ENCODE measurements at regions not wholly inside any gene's neighbourhood (a gene's known extent, or its start where the extent isn't known, plus 50 kb on each side); places are given as distances from the start of the nearest gene placed in this dataset.

- Histone ChIP-seq H3K27ac (replicated peaks) (no peak overlapping the region), H3K27me3 (ENCODE audit: insufficient read depth, poor library complexity, severe bottlenecking) (no peaks in the 10 kb centered on the region), H3K4me3 (replicated peaks; ENCODE audit: insufficient read depth, low read length) (no peak overlapping the region)
- TF ChIP-seq, protein P1, sequence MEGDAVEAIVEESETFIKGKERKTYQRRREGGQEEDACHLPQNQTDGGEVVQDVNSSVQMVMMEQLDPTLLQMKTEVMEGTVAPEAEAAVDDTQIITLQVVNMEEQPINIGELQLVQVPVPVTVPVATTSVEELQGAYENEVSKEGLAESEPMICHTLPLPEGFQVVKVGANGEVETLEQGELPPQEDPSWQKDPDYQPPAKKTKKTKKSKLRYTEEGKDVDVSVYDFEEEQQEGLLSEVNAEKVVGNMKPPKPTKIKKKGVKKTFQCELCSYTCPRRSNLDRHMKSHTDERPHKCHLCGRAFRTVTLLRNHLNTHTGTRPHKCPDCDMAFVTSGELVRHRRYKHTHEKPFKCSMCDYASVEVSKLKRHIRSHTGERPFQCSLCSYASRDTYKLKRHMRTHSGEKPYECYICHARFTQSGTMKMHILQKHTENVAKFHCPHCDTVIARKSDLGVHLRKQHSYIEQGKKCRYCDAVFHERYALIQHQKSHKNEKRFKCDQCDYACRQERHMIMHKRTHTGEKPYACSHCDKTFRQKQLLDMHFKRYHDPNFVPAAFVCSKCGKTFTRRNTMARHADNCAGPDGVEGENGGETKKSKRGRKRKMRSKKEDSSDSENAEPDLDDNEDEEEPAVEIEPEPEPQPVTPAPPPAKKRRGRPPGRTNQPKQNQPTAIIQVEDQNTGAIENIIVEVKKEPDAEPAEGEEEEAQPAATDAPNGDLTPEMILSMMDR (IDR thresholded peaks at IDR 0.05; ENCODE audit: insufficient read depth, low read length) = no peak
- TF ChIP-seq SPI1 (IDR thresholded peaks at IDR 0.05; ENCODE audit: borderline replicate concordance, low read depth) (no peak), GABPA (IDR thresholded peaks at IDR 0.05; ENCODE audit: low read depth) (no peak), POLR2AphosphoS5 (IDR thresholded peaks at IDR 0.05; ENCODE audit: low read depth) (no peak)
- TF ChIP-seq, protein P2, sequence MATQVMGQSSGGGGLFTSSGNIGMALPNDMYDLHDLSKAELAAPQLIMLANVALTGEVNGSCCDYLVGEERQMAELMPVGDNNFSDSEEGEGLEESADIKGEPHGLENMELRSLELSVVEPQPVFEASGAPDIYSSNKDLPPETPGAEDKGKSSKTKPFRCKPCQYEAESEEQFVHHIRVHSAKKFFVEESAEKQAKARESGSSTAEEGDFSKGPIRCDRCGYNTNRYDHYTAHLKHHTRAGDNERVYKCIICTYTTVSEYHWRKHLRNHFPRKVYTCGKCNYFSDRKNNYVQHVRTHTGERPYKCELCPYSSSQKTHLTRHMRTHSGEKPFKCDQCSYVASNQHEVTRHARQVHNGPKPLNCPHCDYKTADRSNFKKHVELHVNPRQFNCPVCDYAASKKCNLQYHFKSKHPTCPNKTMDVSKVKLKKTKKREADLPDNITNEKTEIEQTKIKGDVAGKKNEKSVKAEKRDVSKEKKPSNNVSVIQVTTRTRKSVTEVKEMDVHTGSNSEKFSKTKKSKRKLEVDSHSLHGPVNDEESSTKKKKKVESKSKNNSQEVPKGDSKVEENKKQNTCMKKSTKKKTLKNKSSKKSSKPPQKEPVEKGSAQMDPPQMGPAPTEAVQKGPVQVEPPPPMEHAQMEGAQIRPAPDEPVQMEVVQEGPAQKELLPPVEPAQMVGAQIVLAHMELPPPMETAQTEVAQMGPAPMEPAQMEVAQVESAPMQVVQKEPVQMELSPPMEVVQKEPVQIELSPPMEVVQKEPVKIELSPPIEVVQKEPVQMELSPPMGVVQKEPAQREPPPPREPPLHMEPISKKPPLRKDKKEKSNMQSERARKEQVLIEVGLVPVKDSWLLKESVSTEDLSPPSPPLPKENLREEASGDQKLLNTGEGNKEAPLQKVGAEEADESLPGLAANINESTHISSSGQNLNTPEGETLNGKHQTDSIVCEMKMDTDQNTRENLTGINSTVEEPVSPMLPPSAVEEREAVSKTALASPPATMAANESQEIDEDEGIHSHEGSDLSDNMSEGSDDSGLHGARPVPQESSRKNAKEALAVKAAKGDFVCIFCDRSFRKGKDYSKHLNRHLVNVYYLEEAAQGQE (IDR thresholded peaks at IDR 0.05; ENCODE audit: insufficient replicate concordance, low read depth) = no peak
- no peak for DNase-seq (ENCODE audit: low read depth in 1 of 2, low spot score in 1 of 2)
Measured at GRCh38 chr13:72296246-72296645, 429.2 kb upstream of the DACH1 start.

DNA sequence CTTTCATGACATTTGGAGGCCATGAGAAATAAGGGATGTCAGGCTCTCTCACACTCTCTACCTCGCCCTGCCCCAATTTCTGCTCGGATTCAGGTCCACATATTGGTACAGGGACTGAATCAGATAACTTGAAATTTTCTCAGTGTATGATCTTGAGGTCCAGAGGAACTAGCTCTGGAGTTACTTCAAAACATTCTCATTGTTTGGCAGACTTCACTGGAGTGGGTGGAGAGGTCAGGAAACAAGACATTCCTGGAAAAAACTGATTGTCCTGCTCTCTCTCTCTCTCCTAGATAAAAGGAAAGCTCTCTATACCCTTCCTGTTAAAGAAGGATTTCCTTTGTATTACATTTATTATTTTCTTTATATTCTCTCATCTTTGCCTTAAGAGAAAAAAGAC is 428.1 kb upstream of the DACH1 start:
- H3K4me3 ChIP-seq (replicated peaks; ENCODE audit: insufficient read depth, low read length) = no peak overlapping the region
- no peak overlapping the region for H3K27ac ChIP-seq (replicated peaks)
- no peak for DNase-seq (ENCODE audit: low read depth in 1 of 2, low spot score in 1 of 2)
- H3K27me3 ChIP-seq (ENCODE audit: insufficient read depth, poor library complexity, severe bottlenecking) = no peaks in the 10 kb centered on the region
- TF ChIP-seq SPI1 (IDR thresholded peaks at IDR 0.05; ENCODE audit: borderline replicate concordance, low read depth) (no peak), GABPA (IDR thresholded peaks at IDR 0.05; ENCODE audit: low read depth) (no peak), POLR2AphosphoS5 (IDR thresholded peaks at IDR 0.05; ENCODE audit: low read depth) (no peak)
- TF ChIP-seq, protein P1 (IDR thresholded peaks at IDR 0.05; ENCODE audit: insufficient read depth, low read length) = no peak
- TF ChIP-seq, protein P2 (IDR thresholded peaks at IDR 0.05; ENCODE audit: insufficient replicate concordance, low read depth) = no peak

GRCh38 chr13:72293206-72293605 is 426.2 kb upstream of the DACH1 start:
- H3K27ac ChIP-seq (replicated peaks) = no peak overlapping the region
- no peak overlapping the region for H3K4me3 ChIP-seq (replicated peaks; ENCODE audit: insufficient read depth, low read length)
- H3K27me3 ChIP-seq (ENCODE audit: insufficient read depth, poor library complexity, severe bottlenecking) = no peaks in the 10 kb centered on the region
- TF ChIP-seq POLR2AphosphoS5 (IDR thresholded peaks at IDR 0.05; ENCODE audit: low read depth) (no peak), GABPA (IDR thresholded peaks at IDR 0.05; ENCODE audit: low read depth) (no peak)
- TF ChIP-seq, protein P1 (IDR thresholded peaks at IDR 0.05; ENCODE audit: insufficient read depth, low read length) = no peak
- DNase-seq (ENCODE audit: low read depth in 1 of 2, low spot score in 1 of 2) = no peak

DNA sequence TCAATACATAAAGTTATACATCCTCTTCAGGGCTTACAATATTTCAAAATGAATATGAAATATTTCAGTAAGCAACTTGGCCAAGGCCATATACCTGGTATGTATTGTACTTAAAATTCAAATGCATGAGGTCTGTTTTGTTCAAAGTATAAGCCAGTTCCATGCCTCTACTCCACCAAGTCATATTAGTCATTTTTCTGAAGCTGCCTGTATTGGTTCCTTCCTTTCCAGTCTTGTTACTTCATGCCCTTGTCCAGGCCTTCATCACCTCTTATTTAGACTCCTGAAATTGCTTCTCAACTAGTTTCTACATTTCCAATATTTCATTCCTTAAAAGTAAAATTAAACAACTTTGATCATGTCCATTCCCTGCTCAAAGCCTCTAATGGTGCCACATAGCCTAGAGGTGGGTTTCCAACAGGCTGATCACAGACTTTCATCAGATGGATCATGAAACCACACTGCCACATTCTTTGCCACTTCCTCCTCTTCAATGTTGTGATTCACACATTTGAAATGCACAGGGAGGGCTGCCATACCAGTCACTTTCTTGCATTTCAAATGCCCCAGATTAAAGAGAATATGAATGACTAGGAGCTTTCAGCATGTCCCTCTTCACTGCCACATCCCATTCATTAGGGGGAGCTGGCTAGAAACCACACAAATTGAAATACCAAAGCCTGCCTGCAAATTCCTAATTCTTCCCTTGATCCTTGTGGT is 424.1 kb upstream of the DACH1 start:
- TF ChIP-seq SPI1 (IDR thresholded peaks at IDR 0.05; ENCODE audit: borderline replicate concordance, low read depth) (no peak), POLR2AphosphoS5 (IDR thresholded peaks at IDR 0.05; ENCODE audit: low read depth) (no peak), GABPA (IDR thresholded peaks at IDR 0.05; ENCODE audit: low read depth) (no peak)
- TF ChIP-seq, protein P1 (IDR thresholded peaks at IDR 0.05; ENCODE audit: insufficient read depth, low read length) = no peak
- TF ChIP-seq, protein P2 (IDR thresholded peaks at IDR 0.05; ENCODE audit: insufficient replicate concordance, low read depth) = no peak
- Histone ChIP-seq H3K27me3 (ENCODE audit: insufficient read depth, poor library complexity, severe bottlenecking) (no peaks in the 10 kb centered on the region), H3K27ac (replicated peaks) (no peak overlapping the region), H3K4me3 (replicated peaks; ENCODE audit: insufficient read depth, low read length) (no peak overlapping the region)
- DNase-seq (ENCODE audit: low read depth in 1 of 2, low spot score in 1 of 2) = no peak
